Activated CD4-positive, alpha-beta T cell treated with anti-CD3 and anti-CD28 coated beads, Interleukin-2, amount 50 U/mL, for 48 hours (primary cell): ENCODE measurements at regions not wholly inside any gene's neighbourhood (a gene's known extent, or its start where the extent isn't known, plus 50 kb on each side); places are given as distances from the start of the nearest gene placed in this dataset.
"Not testable (repeated sequence)": the region's sequence is repeated elsewhere in the genome, so short reads cannot be mapped to it uniquely, and the experiment has no call there.

Source experiments
- DNase-seq, 2 experiments: peaks; one replicate each; pipeline ENCODE4 v3.0.0-alpha.2; 2020

- DNase-seq: no peak
Observed at GRCh38 chr6:165167311-165167710, 142.1 kb downstream of the C6orf118 start.

GRCh38 chr6:165163519-165163918 is 145.9 kb downstream of the C6orf118 start:
- DNase-seq: no peak

GRCh38 chr6:165159460-165159859 is 149.9 kb downstream of the C6orf118 start:
- DNase-seq: no peak

GRCh38 chr6:165146456-165146855 is 162.9 kb downstream of the C6orf118 start:
- no peak for DNase-seq

GRCh38 chr6:165135889-165136288 is 173.5 kb downstream of the C6orf118 start:
- no peak for DNase-seq

- no peak for DNase-seq
Observed at GRCh38 chr6:165129086-165129485, 180.3 kb downstream of the C6orf118 start.

- not testable (repeated sequence) for DNase-seq
Observed at GRCh38 chr6:165127743-165128142, 181.7 kb downstream of the C6orf118 start.

GRCh38 chr6:165124681-165125080 is 184.7 kb downstream of the C6orf118 start:
- not testable (repeated sequence) for DNase-seq

GRCh38 chr6:165119231-165120020 is 190.0 kb downstream of the C6orf118 start:
- DNase-seq: no peak

- DNase-seq: no peak
Observed at GRCh38 chr6:165118736-165119135, 190.7 kb downstream of the C6orf118 start.

GRCh38 chr6:165117806-165118205 is 191.6 kb downstream of the C6orf118 start:
- DNase-seq: no peak

GRCh38 chr6:165117121-165117520 is 192.3 kb downstream of the C6orf118 start:
- DNase-seq: no peak

- DNase-seq: no peak
Observed at GRCh38 chr6:165110860-165111259, 198.5 kb downstream of the C6orf118 start.

GRCh38 chr6:165109011-165109410 is 200.4 kb downstream of the C6orf118 start:
- no peak for DNase-seq

GRCh38 chr6:165106261-165106660 is 203.1 kb downstream of the C6orf118 start:
- no peak for DNase-seq

- DNase-seq: no peak
Observed at GRCh38 chr6:165098165-165098564, 211.2 kb downstream of the C6orf118 start.

GRCh38 chr6:165096868-165097267 is 212.5 kb downstream of the C6orf118 start:
- DNase-seq: no peak

GRCh38 chr6:165096209-165096608 is 213.2 kb downstream of the C6orf118 start:
- no peak for DNase-seq

GRCh38 chr6:165092881-165093595 is 216.4 kb downstream of the C6orf118 start:
- no peak for DNase-seq

- no peak for DNase-seq
Observed at GRCh38 chr6:165091121-165091785, 218.2 kb downstream of the C6orf118 start.

GRCh38 chr6:165090242-165090641 is 219.2 kb downstream of the C6orf118 start:
- DNase-seq: no peak

- no peak for DNase-seq
Observed at GRCh38 chr6:165086814-165087213, 222.6 kb downstream of the C6orf118 start.

GRCh38 chr6:165082636-165083035 is 226.8 kb downstream of the C6orf118 start:
- no peak for DNase-seq
